HG02981 (cell line): ENCODE measurements at regions not wholly inside any gene's neighbourhood (a gene's known extent, or its start where the extent isn't known, plus 50 kb on each side); places are given as distances from the start of the nearest gene placed in this dataset.

Source experiments
- ATAC-seq: cut with Tn5 transposase; IDR thresholded peaks from one replicate; pipeline ENCODE4 v1.9.1; 2021; ENCODE audit warnings: mild to moderate bottlenecking, moderate library complexity; ENCODE audit not compliant: unreplicated experiment

DNA sequence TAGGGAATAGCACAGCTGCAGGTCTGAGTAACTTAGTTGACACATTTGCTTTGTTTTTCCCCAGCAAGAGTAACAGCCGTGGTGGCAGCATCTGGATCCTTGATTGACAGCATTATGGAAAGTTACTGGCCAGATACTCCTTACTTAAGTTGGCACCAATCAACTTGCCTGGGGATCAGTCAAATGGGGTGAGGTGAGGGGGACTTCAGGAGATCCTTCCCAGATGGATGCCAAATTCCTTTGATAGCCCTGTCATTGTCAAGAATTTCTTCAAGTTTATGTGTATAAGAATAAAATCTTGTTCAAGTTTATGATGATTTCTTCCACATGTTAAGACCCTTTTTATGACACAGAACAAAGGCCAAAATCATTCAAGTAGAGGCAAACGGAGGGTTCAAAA lies 618.4 kb downstream of the SLC6A15 start:
- ATAC-seq = no peak

DNA sequence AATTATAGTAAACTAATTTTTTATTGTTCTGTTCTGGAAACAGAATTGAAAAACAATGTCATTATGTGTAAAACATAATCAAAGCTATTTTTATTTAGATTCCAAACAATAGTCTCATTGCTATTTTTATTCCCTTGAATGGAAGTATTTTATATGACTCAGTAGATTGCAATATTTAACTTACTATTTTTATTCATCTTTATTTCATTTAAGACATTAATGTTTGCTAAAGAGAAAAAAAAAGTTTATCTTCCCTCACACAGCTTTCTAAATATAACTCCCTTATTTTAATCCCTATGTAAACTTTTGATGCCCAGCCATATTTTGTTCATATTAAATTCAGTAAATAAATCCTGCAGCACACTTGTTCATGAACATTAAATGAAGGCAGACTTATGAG lies 622.4 kb downstream of the SLC6A15 start:
- ATAC-seq = no peak

DNA sequence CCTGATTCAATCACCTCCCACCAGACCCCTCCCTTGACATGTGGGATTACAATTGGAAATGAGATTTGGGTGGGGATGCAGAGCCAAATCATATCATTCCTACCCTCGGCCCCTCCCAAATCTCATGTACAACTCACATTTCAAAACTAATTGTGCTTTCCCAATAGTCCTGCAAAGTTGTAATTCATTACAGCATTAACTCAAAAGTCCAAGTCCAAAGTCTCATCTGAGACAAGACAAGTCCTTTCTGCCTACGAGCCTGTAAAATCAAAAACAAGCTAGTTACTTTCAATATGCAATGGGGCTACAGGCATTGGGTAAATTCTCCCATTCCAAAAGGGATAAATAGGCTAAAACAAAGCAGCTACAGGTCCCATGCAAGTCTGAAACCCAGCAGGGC lies 634.6 kb downstream of the SLC6A15 start:
- no peak for ATAC-seq

DNA sequence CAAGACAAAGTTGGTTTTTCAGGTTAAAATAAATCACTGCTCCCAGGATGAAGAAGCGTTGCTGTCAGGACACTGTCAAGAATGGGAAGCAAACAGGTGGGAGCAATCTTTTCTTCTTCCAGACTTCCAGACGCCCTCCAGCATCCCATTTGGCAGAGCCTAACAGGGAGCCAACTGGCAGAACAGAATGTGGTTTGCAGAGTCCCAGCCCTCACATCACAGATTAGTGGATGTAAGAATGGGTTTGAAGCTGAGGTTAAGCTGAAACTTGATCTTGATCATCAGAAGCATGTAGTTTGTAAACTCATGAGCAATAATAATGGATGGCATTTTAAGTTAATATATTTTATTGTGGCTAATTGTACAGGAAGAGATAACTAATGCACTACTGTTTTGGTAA lies 636.4 kb downstream of the SLC6A15 start:
- ATAC-seq = no peak

DNA sequence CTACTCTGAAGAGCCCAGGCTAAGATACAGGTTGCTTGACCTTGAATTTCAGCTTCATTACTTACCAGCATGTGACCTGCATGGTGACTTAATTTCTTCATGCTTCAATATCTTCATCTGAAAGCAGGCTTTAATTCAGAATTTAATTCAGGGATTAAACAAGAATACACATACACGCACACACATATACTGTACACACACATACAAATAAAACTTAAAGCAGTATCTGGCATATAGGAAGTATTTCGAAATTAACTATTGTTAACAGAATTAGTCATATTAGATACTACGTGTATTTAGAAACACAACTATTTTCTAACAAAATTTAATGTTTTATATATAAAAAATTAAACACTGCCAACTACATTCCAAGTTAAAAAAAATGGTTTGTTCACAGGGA lies 640.3 kb downstream of the SLC6A15 start:
- ATAC-seq = no peak

DNA sequence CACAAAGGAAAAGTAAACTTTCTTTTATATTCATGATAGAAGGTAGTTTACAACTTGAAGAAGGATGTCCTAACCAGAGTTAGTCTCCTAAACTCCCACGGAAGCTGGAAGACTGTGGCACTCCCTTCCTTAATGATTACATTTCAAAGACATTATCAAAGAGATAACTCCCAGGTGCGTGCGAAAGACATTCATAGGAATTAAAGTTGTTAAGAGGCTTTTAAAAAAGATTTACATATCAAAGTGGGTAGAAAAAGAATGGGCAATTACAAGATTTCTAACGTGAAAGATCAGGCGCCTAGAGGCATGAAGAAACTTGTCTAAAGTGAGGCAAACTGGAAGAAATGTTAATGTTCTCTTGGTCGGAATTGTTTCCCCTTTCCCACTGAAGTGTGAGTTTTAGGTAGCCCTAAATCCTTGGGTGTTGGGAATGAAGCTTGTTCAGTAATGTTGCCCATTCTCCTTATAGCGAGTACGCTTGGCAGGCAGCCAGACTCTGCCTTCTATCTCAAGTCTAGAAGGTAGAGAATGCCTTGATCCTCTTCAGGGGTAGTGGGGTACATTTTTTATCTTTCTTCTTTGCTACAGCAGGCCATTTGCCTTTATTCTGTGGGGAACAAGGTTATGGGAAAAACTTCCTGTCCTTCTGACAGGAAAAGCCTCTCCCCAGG lies 642.0 kb downstream of the SLC6A15 start:
- ATAC-seq = no peak

DNA sequence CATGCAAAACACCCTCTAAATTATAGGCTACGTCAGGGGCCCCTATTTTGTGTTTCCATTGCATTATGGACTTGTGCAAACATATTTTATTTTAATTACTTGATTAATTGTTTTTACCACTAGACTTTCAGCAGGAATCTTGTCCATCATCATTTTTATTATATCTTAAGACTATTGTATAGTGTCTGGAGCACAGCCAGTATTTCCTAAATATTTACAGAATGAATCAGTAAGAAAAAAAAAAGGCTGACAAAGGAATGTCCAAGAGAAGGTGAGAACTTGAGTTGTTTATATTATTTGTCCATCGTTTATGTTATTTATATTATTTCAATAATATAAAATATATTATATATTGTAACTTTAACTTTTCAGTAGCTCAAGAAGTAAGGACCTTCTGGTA lies 664.7 kb downstream of the SLC6A15 start:
- no peak for ATAC-seq

DNA sequence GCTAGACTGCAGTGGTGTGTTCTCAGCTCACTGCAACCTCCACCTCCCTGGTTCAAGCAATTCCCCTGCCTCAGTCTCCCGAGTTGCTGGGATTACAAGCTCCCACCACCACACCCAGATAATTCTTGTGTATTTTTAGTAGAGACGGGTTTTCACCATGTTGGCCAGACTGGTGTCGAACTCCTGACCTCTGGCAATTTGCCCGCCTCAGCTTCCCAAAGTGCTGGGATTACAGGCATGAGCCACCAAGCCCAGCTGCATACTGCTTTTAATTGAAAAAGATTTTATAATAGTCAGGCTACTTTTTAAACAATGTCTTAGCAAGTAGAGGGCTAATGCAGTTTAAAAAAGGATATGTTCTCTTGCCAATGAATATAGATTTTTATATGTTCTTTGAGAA lies 668.9 kb downstream of the SLC6A15 start:
- no peak for ATAC-seq

DNA sequence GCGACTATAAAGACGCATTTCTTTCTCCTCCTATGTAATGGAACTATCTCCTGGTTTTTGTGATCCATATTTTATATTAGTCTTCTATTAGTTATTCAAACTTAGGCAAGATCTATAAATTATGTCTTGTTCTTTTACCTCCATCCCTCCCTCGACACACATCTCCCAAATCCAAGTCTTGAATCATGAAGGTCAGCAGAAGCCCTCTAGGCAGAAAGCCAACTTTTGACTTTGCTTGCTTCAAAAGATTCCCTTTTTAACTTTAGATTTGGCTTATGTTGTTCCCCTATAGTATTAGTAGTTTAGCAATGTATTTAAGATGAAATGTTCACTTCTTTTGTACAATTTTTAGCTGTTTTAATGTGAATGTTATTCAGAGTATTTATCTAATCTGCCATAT lies 689.8 kb downstream of the SLC6A15 start:
- ATAC-seq = no peak

DNA sequence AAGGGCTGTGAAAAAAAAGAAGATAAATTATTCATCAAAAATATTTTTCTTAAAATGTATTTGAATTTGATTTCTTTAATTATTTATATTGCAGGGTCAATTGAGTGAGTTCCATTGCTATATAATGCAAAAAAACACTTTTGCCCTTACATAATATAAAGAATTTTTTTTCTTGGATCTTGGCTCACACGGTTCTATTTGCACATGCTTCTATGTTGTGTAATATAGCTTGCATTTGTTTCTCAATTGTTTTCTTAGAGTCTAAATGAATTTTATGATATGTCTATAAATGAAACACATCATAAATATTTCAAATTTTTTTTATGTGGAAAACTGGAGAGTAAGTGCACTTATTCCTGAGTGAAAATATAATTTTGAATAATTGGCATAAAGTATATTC lies 694.2 kb downstream of the SLC6A15 start:
- ATAC-seq = no peak

DNA sequence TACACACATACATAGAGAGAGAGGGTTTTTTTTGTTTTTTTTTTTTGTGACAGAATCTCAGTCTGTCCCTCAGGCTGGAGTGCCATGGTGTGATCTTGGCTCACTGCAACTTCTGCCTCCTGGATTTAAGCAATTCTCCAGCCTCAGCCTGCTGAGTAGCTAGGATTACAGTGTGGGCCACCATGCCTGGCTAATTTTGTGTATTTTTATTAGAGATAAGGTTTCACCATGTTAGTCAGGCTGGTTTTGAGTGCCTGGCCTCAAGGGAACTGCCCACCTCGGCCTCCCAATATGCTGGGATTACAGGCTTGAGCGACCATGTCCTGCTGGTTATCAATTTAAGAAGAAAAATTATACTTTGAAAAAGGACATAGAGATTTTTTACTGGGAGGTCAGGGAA lies 710.6 kb downstream of the SLC6A15 start:
- ATAC-seq = no peak

DNA sequence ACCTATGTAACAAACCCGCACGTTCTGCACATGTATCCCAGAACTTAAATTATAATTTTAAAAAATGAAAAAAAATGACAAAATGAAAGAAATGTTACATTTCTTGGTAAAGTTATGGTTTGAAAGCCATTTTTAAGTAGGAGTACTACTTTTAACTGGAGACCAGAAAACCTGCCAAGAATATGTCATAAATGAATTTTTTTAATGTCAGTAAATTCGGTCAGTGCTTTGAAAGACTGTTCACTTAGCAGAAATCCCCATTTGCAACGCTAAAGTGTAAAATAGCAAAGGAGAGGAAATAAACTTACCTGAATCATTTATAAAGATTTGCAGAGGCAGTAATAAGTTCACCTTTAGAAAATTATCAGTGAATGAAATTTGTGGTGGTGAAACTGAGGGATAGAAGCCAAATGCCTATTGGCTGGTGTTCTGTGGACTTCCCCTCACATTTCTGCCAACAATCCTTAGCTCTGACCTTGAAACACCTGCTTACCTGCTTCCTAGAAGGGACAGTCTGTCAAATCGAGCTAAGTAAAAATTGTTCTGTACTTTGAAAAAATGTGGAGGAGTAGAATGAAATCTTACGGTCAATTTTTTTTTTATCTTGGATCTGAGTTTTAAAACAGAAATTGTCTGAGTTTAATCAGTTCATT lies 714.2 kb downstream of the SLC6A15 start:
- no peak for ATAC-seq

DNA sequence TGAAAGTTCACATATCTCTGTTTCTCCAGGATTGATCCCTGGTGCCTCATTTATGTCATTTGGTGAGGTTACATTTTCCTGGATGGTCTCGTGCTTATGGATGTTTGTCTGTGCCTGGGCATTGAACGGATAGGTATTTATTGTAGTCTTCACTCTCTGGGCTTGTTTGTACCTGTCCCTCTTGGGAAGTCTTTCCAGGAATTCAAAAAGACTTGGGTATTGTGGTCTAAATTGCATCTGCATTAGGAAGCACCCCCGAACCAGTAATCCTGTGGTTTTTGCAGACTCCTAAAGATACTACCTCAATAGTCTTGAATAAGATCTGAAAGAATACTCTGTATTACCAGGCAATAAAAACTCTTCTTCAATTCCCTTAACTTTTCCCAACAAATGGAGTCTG lies 720.8 kb downstream of the SLC6A15 start:
- ATAC-seq = no peak

DNA sequence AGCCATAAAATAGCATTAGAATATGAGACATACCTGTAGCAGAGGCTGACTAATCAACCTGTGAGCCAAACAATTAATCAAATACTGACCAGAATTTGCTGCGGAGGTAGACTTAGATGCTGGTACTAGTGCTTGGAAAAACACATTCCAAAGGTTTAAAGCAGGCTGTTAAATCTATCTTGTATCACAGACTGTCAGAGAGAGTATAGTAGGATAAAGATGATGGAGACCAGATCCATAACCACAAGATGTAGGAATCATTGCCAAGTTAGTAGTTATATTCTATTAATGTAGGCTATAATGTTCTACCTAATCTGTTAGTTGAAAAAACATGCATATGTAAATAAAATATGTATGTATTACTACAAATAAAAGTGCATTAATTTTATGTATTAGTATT lies 726.2 kb downstream of the SLC6A15 start:
- no peak for ATAC-seq

DNA sequence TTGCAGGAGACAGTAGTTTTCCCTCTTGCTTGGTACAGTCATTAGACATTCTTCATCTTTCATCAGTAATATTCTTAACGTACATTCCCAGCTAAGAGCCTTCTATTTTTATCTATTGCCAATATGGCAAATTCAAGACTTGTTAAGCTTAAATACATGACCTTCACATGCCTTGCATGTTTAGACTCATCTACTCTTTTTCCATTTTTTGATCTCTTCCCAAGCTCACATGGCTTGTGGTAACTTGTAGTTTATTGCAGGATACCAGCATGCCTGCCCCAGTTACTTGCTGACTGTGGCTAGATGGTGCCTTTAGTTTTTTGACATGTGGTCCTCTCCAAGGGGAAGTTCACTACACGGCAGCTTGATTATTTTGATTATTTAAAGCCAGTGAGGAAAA lies 729.0 kb downstream of the SLC6A15 start:
- no peak for ATAC-seq

DNA sequence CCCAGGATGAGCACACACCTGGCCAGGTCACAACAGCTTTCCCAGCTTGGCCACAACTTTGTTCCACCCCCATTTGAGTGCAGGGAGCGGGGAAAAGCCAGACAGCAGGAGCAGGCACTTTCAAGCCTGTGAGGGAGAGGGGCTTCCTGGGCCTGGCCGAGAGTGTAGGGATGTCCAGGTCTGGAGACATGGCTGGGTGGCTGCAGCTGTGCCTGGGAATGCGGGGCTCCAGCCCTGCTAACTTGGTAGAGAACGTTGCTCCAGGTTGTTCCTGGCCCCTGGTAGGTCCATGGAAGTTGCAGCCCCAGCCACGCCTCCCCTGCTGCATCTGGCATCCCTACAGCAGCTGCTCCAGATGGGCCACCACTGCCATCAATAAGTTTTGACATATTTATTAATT lies 738.5 kb downstream of the SLC6A15 start:
- ATAC-seq = no peak

DNA sequence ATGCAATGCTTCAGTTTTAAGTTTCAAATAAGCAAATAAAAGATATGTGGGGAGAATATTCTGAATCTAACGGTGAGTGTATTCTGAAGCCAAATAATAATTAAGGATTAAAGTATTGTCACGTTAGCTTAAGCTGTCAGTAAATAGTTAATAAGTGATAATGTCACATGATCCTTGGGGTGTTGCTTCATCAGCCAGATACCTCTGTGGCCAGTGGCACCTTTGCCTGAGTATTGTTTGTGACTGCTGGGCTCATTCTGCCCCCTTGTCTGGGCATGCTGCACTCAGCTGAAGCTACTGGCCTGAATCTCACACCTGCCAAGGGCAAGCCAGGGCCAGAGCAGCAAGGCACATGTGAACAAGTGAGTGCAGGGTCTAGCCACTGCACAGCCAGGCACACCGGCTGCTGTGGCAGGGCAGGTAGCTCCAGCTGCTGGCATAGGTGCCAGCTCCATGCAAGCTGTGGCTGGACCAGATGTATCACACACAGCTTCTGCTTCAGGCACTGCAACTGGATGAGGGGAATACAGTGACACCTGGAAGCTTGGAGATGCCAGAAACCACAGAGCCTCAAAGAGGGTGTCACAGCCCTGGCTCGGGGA lies 739.7 kb downstream of the SLC6A15 start:
- no peak for ATAC-seq

DNA sequence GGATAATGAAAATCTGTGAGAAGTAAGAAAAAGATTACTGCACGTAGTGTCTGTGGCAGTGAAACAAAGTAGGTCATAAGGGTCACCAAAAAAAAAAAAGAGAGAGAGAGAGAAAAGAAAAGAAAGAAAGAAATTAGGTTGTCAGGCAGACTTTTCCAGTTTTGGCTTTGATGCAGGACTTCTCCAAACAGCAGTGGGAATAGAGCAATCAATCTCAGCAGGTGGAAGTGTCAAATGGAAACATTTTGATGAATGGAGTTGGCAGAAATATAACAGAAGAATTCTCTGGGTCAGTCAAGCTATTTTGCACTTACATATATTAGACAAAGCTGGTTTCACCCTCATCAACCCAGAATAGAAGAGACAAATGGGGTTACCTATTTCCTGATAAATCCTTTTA lies 745.8 kb downstream of the SLC6A15 start:
- no peak for ATAC-seq

DNA sequence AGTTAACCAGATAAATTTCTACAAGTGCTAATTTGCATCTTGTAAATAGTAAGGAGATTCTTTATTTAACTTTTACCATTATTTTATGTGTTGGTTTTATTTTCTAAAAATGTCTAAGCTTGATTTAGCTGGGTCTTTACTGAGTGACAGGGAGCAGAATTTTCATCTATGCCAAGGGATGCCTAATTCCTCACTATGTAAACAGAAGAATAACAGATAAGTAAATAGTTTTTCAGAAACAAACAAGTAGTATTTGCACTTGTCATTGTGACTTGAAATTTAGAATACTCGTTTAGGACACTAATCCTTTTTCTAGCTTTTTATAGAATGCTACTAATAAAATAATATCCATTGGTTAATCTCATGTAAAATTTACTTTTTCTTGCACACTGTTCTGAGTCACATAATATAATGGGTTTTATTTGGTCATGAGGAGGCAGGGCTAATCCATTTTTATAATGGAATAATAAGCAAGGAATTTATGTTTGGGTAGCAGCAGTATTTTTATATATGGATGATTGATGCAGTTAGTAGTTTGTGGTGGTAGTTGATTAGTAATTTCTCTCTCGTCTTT lies 746.5 kb downstream of the SLC6A15 start:
- no peak for ATAC-seq

DNA sequence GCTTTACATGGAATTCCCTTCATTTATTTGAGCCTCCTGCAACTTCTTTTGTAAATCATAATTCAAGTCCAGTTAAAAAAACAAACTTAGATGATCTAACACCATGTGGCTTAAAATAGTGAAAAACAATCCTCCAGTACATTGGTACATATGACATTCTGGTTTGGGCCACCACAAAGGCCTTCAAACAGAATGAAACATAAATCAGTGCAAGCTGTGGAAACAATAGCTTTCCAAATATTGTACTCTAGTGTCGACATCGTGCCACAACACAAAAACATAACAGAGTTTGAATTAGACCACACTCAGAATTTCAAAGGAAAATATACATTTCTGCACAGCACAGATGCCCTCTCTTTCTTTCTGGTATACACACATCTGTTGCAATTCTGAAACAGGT lies 751.3 kb downstream of the SLC6A15 start:
- ATAC-seq = no peak

DNA sequence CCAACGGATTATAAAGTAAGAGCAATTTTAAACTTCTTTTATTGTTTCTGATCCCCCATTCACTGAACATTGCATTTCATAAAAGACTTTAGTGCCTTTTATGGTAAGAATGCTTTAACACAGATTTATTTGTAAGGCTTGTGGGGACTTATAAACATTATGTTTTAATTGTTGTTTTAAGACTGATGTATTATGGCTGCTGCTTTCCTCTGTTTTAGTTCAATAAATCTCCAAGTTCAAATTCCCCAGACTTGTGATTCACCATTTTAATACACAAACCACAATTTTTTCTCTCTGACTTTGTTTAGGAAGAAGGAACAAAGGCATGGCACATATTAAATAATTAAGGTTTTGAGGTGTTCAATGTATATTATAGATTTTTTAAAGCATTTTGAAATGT lies 753.3 kb downstream of the SLC6A15 start:
- ATAC-seq = no peak

DNA sequence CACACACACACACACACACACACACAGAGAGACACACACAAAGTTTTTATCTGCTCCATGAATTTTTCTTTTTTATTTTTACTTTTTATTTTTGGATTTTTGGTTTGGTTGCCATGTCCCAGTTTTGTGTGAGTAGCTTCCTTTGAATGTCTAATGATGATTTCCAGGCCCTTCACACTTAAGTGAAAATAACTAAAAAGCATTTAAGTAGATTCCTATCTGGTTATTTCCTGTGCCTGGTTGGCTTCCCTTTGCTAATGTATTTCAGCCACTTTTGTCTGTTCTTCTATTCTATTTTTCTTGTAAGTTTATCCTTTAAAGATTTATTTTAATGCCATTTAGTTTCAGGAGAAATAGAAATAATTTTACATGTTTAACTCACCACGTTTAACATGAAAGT lies 755.4 kb downstream of the SLC6A15 start:
- no peak for ATAC-seq
